ENCODE measurements at regions not wholly inside any gene's neighbourhood (a gene's known extent, or its start where the extent isn't known, plus 50 kb on each side); places are given as distances from the start of the nearest gene placed in this dataset.

GRCh38 chr11:134665571-134666270 is 253.7 kb upstream of the B3GAT1 start:
- Histone ChIP-seq H3K4me1 (ENCODE audit: control insufficient read depth, insufficient read depth, low read length) (no peaks in the 10 kb centered on the region), H3K4me3 (ENCODE audit: low read depth in 2 of 2, low read length in 2 of 2) (no peak overlapping the region), H3K27me3 (ENCODE audit: control insufficient read depth, insufficient read depth, low read length) (peaks cover 13% of the 10 kb centered on the region; the same call in 1 of the 2 replicates), H3K36me3 (ENCODE audit: control insufficient read depth, insufficient read depth, low read length) (no peaks in the 10 kb centered on the region), H3K27ac (ENCODE audit: low read length) (no peak overlapping the region), H3K9me3 (ENCODE audit: control insufficient read depth, insufficient read depth, low read depth, low read length) (no peaks in the 10 kb centered on the region)
- ChIA-PET POLR2A (no interaction called here), CTCF (no interaction called here)
- ATAC-seq (no peak), DNase-seq (ENCODE audit: low read depth, low spot score) (no peak)
- no TSS peak for BruUV-seq (replicated peaks)
- intact Hi-C loops (cut with micrococcal nuclease; ENCODE audit: unreplicated experiment), result no loop called here
- in situ Hi-C loops (cut with HindIII; ENCODE audit: low pct_unique_long_range_greater_than_20kb, low sequenced_read_pairs), result no loop called here
- no peak for TF ChIP-seq CTCF (IDR thresholded peaks at IDR 0.05)
- TF ChIP-seq SIN3A (IDR thresholded peaks at IDR 0.05; ENCODE audit: borderline replicate concordance, insufficient read depth, low read depth, low read length), result no peak
- no peak for TF ChIP-seq POLR2AphosphoS5 (IDR thresholded peaks at IDR 0.05; ENCODE audit: low read depth, low read length)
- TF ChIP-seq, protein P1, sequence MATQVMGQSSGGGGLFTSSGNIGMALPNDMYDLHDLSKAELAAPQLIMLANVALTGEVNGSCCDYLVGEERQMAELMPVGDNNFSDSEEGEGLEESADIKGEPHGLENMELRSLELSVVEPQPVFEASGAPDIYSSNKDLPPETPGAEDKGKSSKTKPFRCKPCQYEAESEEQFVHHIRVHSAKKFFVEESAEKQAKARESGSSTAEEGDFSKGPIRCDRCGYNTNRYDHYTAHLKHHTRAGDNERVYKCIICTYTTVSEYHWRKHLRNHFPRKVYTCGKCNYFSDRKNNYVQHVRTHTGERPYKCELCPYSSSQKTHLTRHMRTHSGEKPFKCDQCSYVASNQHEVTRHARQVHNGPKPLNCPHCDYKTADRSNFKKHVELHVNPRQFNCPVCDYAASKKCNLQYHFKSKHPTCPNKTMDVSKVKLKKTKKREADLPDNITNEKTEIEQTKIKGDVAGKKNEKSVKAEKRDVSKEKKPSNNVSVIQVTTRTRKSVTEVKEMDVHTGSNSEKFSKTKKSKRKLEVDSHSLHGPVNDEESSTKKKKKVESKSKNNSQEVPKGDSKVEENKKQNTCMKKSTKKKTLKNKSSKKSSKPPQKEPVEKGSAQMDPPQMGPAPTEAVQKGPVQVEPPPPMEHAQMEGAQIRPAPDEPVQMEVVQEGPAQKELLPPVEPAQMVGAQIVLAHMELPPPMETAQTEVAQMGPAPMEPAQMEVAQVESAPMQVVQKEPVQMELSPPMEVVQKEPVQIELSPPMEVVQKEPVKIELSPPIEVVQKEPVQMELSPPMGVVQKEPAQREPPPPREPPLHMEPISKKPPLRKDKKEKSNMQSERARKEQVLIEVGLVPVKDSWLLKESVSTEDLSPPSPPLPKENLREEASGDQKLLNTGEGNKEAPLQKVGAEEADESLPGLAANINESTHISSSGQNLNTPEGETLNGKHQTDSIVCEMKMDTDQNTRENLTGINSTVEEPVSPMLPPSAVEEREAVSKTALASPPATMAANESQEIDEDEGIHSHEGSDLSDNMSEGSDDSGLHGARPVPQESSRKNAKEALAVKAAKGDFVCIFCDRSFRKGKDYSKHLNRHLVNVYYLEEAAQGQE (IDR thresholded peaks at IDR 0.05; ENCODE audit: insufficient read depth in 1 of 2, low read depth in 2 of 2, low read length in 1 of 2), result no peak
- TF ChIP-seq TCF7L2 (IDR thresholded peaks at IDR 0.05; ENCODE audit: low read depth, low read length), result no peak

GRCh38 chr11:134665188-134665535 is 253.1 kb upstream of the B3GAT1 start:
- in situ Hi-C loops (cut with HindIII; ENCODE audit: low pct_unique_long_range_greater_than_20kb, low sequenced_read_pairs) (no loop called here), intact Hi-C loops (cut with micrococcal nuclease; ENCODE audit: unreplicated experiment) (no loop called here)
- Histone ChIP-seq H3K4me3 (ENCODE audit: low read depth in 2 of 2, low read length in 2 of 2) (no peak overlapping the region), H3K27ac (ENCODE audit: low read length) (no peak overlapping the region), H3K9me3 (ENCODE audit: control insufficient read depth, insufficient read depth, low read depth, low read length) (no peaks in the 10 kb centered on the region), H3K36me3 (ENCODE audit: control insufficient read depth, insufficient read depth, low read length) (no peaks in the 10 kb centered on the region), H3K4me1 (ENCODE audit: control insufficient read depth, insufficient read depth, low read length) (no peaks in the 10 kb centered on the region), H3K27me3 (ENCODE audit: control insufficient read depth, insufficient read depth, low read length) (peaks cover 8% of the 10 kb centered on the region; the same call in 1 of the 2 replicates)
- DNase-seq (ENCODE audit: low read depth, low spot score) (no peak), ATAC-seq (no peak)
- ChIA-PET POLR2A (no interaction called here), CTCF (no interaction called here)
- TF ChIP-seq POLR2AphosphoS5 (IDR thresholded peaks at IDR 0.05; ENCODE audit: low read depth, low read length), result no peak
- TF ChIP-seq SIN3A (IDR thresholded peaks at IDR 0.05; ENCODE audit: borderline replicate concordance, insufficient read depth, low read depth, low read length), result no peak
- TF ChIP-seq, protein P1 (IDR thresholded peaks at IDR 0.05; ENCODE audit: insufficient read depth in 1 of 2, low read depth in 2 of 2, low read length in 1 of 2), result no peak
- TF ChIP-seq CTCF (IDR thresholded peaks at IDR 0.05), result no peak
- TF ChIP-seq TCF7L2 (IDR thresholded peaks at IDR 0.05; ENCODE audit: low read depth, low read length), result no peak
- BruUV-seq (replicated peaks), result no TSS peak

Measured in Panc1 (cell line).